ENCODE measurements at regions not wholly inside any gene's neighbourhood (a gene's known extent, or its start where the extent isn't known, plus 50 kb on each side); places are given as distances from the start of the nearest gene placed in this dataset.

- Histone ChIP-seq H3K4me1 (ENCODE audit: insufficient read depth, low read length) (peaks cover 46% of the 10 kb centered on the region), H3K9me3 (ENCODE audit: insufficient read depth, low read length, severe bottlenecking) (no peaks in the 10 kb centered on the region), H4K20me1 (ENCODE audit: insufficient read depth, low read length) (no peaks in the 10 kb centered on the region), H3K27ac (ENCODE audit: low read length) (no peak overlapping the region), H2AFZ (ENCODE audit: low read depth, low read length) (no peak overlapping the region), H3K36me3 (ENCODE audit: insufficient read depth, low read length) (no peaks in the 10 kb centered on the region), H3K79me2 (ENCODE audit: insufficient read depth, low read length) (no peaks in the 10 kb centered on the region), H3K4me3 (ENCODE audit: low read depth in 1 of 2, low read length in 2 of 2) (no peak overlapping the region), H3K9ac (ENCODE audit: low read depth, low read length) (no peak overlapping the region), H3K4me2 (ENCODE audit: insufficient read depth, low read length) (no peak overlapping the region), H3K27me3 (ENCODE audit: insufficient read depth, low read length, poor library complexity) (no peaks in the 10 kb centered on the region)
- ATAC-seq (ENCODE audit: insufficient read depth, low read depth): no peak
- TF ChIP-seq EZH2 (IDR thresholded peaks at IDR 0.05; ENCODE audit: borderline replicate concordance, low read depth, low read length, severe bottlenecking): no peak
- no peak for TF ChIP-seq CTCF (IDR thresholded peaks at IDR 0.05; ENCODE audit: borderline replicate concordance, extremely low read depth, low read length, poor library complexity, severe bottlenecking)
- no peak for DNase-seq
Observed at GRCh38 chr18:76765649-76766048, 56.7 kb upstream of the ZNF236 start.

GRCh38 chr18:76764291-76764901 lies 58.0 kb upstream of the ZNF236 start:
- Histone ChIP-seq H3K9me3 (ENCODE audit: insufficient read depth, low read length, severe bottlenecking) (no peaks in the 10 kb centered on the region), H3K36me3 (ENCODE audit: insufficient read depth, low read length) (no peaks in the 10 kb centered on the region), H3K4me3 (ENCODE audit: low read depth in 1 of 2, low read length in 2 of 2) (no peak overlapping the region), H3K27me3 (ENCODE audit: insufficient read depth, low read length, poor library complexity) (no peaks in the 10 kb centered on the region), H2AFZ (ENCODE audit: low read depth, low read length) (peak overlapping the region; percentile 8; the same call in 1 of the 2 replicates), H3K79me2 (ENCODE audit: insufficient read depth, low read length) (no peaks in the 10 kb centered on the region), H4K20me1 (ENCODE audit: insufficient read depth, low read length) (no peaks in the 10 kb centered on the region), H3K9ac (ENCODE audit: low read depth, low read length) (no peak overlapping the region), H3K4me1 (ENCODE audit: insufficient read depth, low read length) (peaks cover 46% of the 10 kb centered on the region), H3K4me2 (ENCODE audit: insufficient read depth, low read length) (no peak overlapping the region), H3K27ac (ENCODE audit: low read length) (peak overlapping the region; percentile 65; the same call in 1 of the 2 replicates)
- TF ChIP-seq CTCF (IDR thresholded peaks at IDR 0.05; ENCODE audit: borderline replicate concordance, extremely low read depth, low read length, poor library complexity, severe bottlenecking) (no peak), EZH2 (IDR thresholded peaks at IDR 0.05; ENCODE audit: borderline replicate concordance, low read depth, low read length, severe bottlenecking) (no peak)
- peak; percentile 79 for ATAC-seq (ENCODE audit: insufficient read depth, low read depth)
- DNase-seq: peak; percentile 33

GRCh38 chr18:76759056-76759455 lies 63.3 kb upstream of the ZNF236 start:
- peaks cover 22% of the 10 kb centered on the region for H3K4me1 ChIP-seq (ENCODE audit: insufficient read depth, low read length)
- H3K9me3 ChIP-seq (ENCODE audit: insufficient read depth, low read length, severe bottlenecking): no peaks in the 10 kb centered on the region
- no peak overlapping the region for H2AFZ ChIP-seq (ENCODE audit: low read depth, low read length)
- no peak overlapping the region for H3K4me3 ChIP-seq (ENCODE audit: low read depth in 1 of 2, low read length in 2 of 2)
- H3K9ac ChIP-seq (ENCODE audit: low read depth, low read length): no peak overlapping the region
- no peak overlapping the region for H3K27ac ChIP-seq (ENCODE audit: low read length)
- no peaks in the 10 kb centered on the region for H4K20me1 ChIP-seq (ENCODE audit: insufficient read depth, low read length)
- TF ChIP-seq CTCF (IDR thresholded peaks at IDR 0.05; ENCODE audit: borderline replicate concordance, extremely low read depth, low read length, poor library complexity, severe bottlenecking) (no peak), EZH2 (IDR thresholded peaks at IDR 0.05; ENCODE audit: borderline replicate concordance, low read depth, low read length, severe bottlenecking) (no peak)
- no peaks in the 10 kb centered on the region for H3K79me2 ChIP-seq (ENCODE audit: insufficient read depth, low read length)
- DNase-seq (no peak), ATAC-seq (ENCODE audit: insufficient read depth, low read depth) (no peak)
- no peak overlapping the region for H3K4me2 ChIP-seq (ENCODE audit: insufficient read depth, low read length)
- H3K27me3 ChIP-seq (ENCODE audit: insufficient read depth, low read length, poor library complexity): no peaks in the 10 kb centered on the region
- H3K36me3 ChIP-seq (ENCODE audit: insufficient read depth, low read length): no peaks in the 10 kb centered on the region

Measured in DND-41 (cell line).